GM12892 (cell line): ENCODE measurements at regions not wholly inside any gene's neighbourhood (a gene's known extent, or its start where the extent isn't known, plus 50 kb on each side); places are given as distances from the start of the nearest gene placed in this dataset.

Source experiments
- POLR2A ChIP-seq: IDR thresholded peaks from 2 replicates; pipeline ENCODE4 v1.6.1; 2011; ENCODE audit warnings: low read depth, low read length, control low read depth
- POLR2AphosphoS5 ChIP-seq: IDR thresholded peaks from 2 replicates; pipeline ENCODE4 v1.6.1; 2011; ENCODE audit warnings: low read depth, low read length, control low read depth
- TAF1 ChIP-seq: IDR thresholded peaks from 2 replicates; pipeline ENCODE4 v1.6.1; 2011; ENCODE audit warnings: low read depth, mild to moderate bottlenecking, control low read depth, low read length, borderline replicate concordance

GRCh38 chr14:71290301-71290700 is 383.0 kb downstream of the PCNX1 start:
- TF ChIP-seq POLR2AphosphoS5 = no peak
- no peak for TF ChIP-seq TAF1
- TF ChIP-seq POLR2A = no peak
